H9 (cell line): ENCODE measurements at regions not wholly inside any gene's neighbourhood (a gene's known extent, or its start where the extent isn't known, plus 50 kb on each side); places are given as distances from the start of the nearest gene placed in this dataset.

Experiments
- DNase-seq: peaks from one replicate; pipeline ENCODE4 v3.0.0-alpha.2; 2017
- H2AFZ ChIP-seq: one replicate; pipeline ENCODE4 v1.6.1; 2013; ENCODE audit warnings: mild to moderate bottlenecking, low read length, control low read depth, moderate library complexity
- H2AK5ac ChIP-seq: 2 replicates; pipeline ENCODE4 v1.6.1; 2013; ENCODE audit warnings: low read length, control low read depth, mixed read lengths; ENCODE audit not compliant: insufficient read length
- H2BK120ac ChIP-seq: one replicate; pipeline ENCODE4 v1.6.1; 2013; ENCODE audit warnings: low read depth, mild to moderate bottlenecking, low read length, control low read depth, inconsistent platforms; ENCODE audit not compliant: poor library complexity, severe bottlenecking
- H2BK12ac ChIP-seq: 2 replicates; pipeline ENCODE4 v1.6.1; 2013; ENCODE audit warnings: low read length, control low read depth, mixed read lengths, low read depth; ENCODE audit not compliant: insufficient read length
- H2BK15ac ChIP-seq: 2 replicates; pipeline ENCODE4 v1.6.1; 2013; ENCODE audit warnings: low read depth, low read length, control low read depth
- H2BK20ac ChIP-seq: one replicate; pipeline ENCODE4 v1.6.1; 2013; ENCODE audit warnings: low read depth, mild to moderate bottlenecking, low read length, control low read depth, inconsistent platforms; ENCODE audit not compliant: poor library complexity, severe bottlenecking
- H2BK5ac ChIP-seq: 2 replicates; pipeline ENCODE4 v1.6.1; 2013; ENCODE audit warnings: low read length, control low read depth, mixed read lengths; ENCODE audit not compliant: insufficient read length
- H3K14ac ChIP-seq: 2 replicates; pipeline ENCODE4 v1.6.1; 2013; ENCODE audit warnings: low read length, control low read depth; ENCODE audit not compliant: insufficient read depth
- H3K18ac ChIP-seq: 2 replicates; pipeline ENCODE4 v1.6.1; 2013; ENCODE audit warnings: low read depth, mild to moderate bottlenecking, mixed read lengths, low read length, control low read depth; ENCODE audit not compliant: insufficient read length
- H3K23ac ChIP-seq: 2 replicates; pipeline ENCODE4 v1.6.1; 2013; ENCODE audit warnings: low read length, control low read depth, mixed read lengths, low read depth; ENCODE audit not compliant: insufficient read length
- H3K23me2 ChIP-seq: 2 replicates; pipeline ENCODE4 v1.6.1; 2013; ENCODE audit warnings: low read depth, mild to moderate bottlenecking, mixed read lengths, low read length, control low read depth; ENCODE audit not compliant: insufficient read length, poor library complexity, severe bottlenecking
- H3K27ac ChIP-seq: 2 replicates; pipeline ENCODE4 v1.5.1; 2013; ENCODE audit warnings: low read length, control low read depth, mixed read lengths, low read depth; ENCODE audit not compliant: insufficient read length
- H3K27me3 ChIP-seq: 2 replicates; pipeline ENCODE4 v1.6.1; 2013; ENCODE audit warnings: low read length, control low read depth, inconsistent platforms; ENCODE audit not compliant: insufficient read depth
- H3K4ac ChIP-seq: 2 replicates; pipeline ENCODE4 v1.6.1; 2013; ENCODE audit warnings: low read depth, mild to moderate bottlenecking, control low read depth, inconsistent platforms, low read length, moderate library complexity
- H3K4me1 ChIP-seq: 2 replicates; pipeline ENCODE4 v1.6.1; 2013; ENCODE audit warnings: low read length, control low read depth, inconsistent platforms; ENCODE audit not compliant: insufficient read depth
- H3K4me2 ChIP-seq: 2 replicates; pipeline ENCODE4 v1.6.1; 2013; ENCODE audit warnings: low read length, control low read depth, mixed read lengths; ENCODE audit not compliant: insufficient read length, insufficient read depth
- H3K56ac ChIP-seq: 2 replicates; pipeline ENCODE4 v1.6.1; 2013; ENCODE audit warnings: low read depth, mild to moderate bottlenecking, mixed read lengths, low read length, control low read depth; ENCODE audit not compliant: insufficient read length
- H3K79me1 ChIP-seq: 2 replicates; pipeline ENCODE4 v1.6.1; 2013; ENCODE audit warnings: low read depth, mild to moderate bottlenecking, moderate library complexity, low read length, control low read depth, inconsistent platforms; ENCODE audit not compliant: insufficient read depth, poor library complexity, severe bottlenecking
- H3K79me2 ChIP-seq: 2 replicates; pipeline ENCODE4 v1.6.1; 2013; ENCODE audit warnings: low read length, control low read depth, inconsistent platforms; ENCODE audit not compliant: insufficient read depth
- H3K9ac ChIP-seq: 2 replicates; pipeline ENCODE4 v1.6.1; 2013; ENCODE audit warnings: low read length, control low read depth, mixed read lengths; ENCODE audit not compliant: insufficient read length; ENCODE audit errors: extremely low read depth
- H3K9me3 ChIP-seq: one replicate; pipeline ENCODE4 v1.6.1; 2013; ENCODE audit warnings: low read depth, low read length, inconsistent platforms; ENCODE audit not compliant: control insufficient read depth
- H3T11ph ChIP-seq: one replicate; pipeline ENCODE4 v1.6.1; 2013; ENCODE audit warnings: mild to moderate bottlenecking, low read length, control low read depth, inconsistent platforms
- H4K20me1 ChIP-seq: one replicate; pipeline ENCODE4 v1.6.1; 2013; ENCODE audit not compliant: control insufficient read depth, insufficient read length, insufficient read depth
- H4K5ac ChIP-seq: 2 replicates; pipeline ENCODE4 v1.6.1; 2013; ENCODE audit warnings: low read depth, mild to moderate bottlenecking, mixed read lengths, low read length, control low read depth; ENCODE audit not compliant: insufficient read length
- H4K8ac ChIP-seq: replicated peaks from 2 replicates; pipeline ENCODE4 v1.6.1; 2013; ENCODE audit warnings: low read length, control low read depth, mixed read lengths, low read depth; ENCODE audit not compliant: insufficient read length
- H4K91ac ChIP-seq: 2 replicates; pipeline ENCODE4 v1.6.1; 2013; ENCODE audit warnings: low read depth, mild to moderate bottlenecking, moderate library complexity, mixed read lengths, low read length, control low read depth; ENCODE audit not compliant: insufficient read length
- H3K27ac Mint-ChIP-seq, 3 experiments: 2 replicates in 2 of 3; 3 replicates in 1 of 3; pipeline ENCODE4 v1.8.0; 2020 to 2021; ENCODE audit warnings: mixed read lengths in 3 of 3, mild to moderate bottlenecking in 1 of 3, moderate library complexity in 1 of 3
- H3K27me3 Mint-ChIP-seq: 2 replicates; pipeline ENCODE4 v1.8.0; 2021; ENCODE audit warnings: low read depth, mild to moderate bottlenecking, moderate library complexity, mixed read lengths
- H3K36me3 Mint-ChIP-seq, 3 experiments: 2 replicates in 2 of 3; 3 replicates in 1 of 3; pipeline ENCODE4 v1.8.0; 2020 to 2021; ENCODE audit warnings: low read depth in 3 of 3, mixed read lengths in 3 of 3; ENCODE audit not compliant: insufficient read depth in 1 of 3
- H3K4me1 Mint-ChIP-seq, 2 experiments: 2 replicates each; pipeline ENCODE4 v1.8.0; 2020; ENCODE audit warnings: mixed read lengths in 2 of 2
- H3K4me3 Mint-ChIP-seq, 2 experiments: 2 replicates in 1 of 2; 3 replicates in 1 of 2; pipeline ENCODE4 v1.8.0; 2020 to 2021; ENCODE audit warnings: mild to moderate bottlenecking in 2 of 2, mixed read lengths in 2 of 2, moderate library complexity in 1 of 2
- H3K9me3 Mint-ChIP-seq, 2 experiments: 2 replicates in 1 of 2; 3 replicates in 1 of 2; pipeline ENCODE4 v1.8.0; 2020; ENCODE audit warnings: mild to moderate bottlenecking in 2 of 2, mixed read lengths in 2 of 2, moderate library complexity in 1 of 2
- WGBS: extraction: QIAGEN DNeasy Blood & Tissue Kit; methylation state at CpG from one replicate; pipeline ENCODE4 v1.1.7; 2013; ENCODE audit warnings: missing lambda C conversion rate, low lambda C conversion rate, mixed read lengths; ENCODE audit not compliant: insufficient read length; ENCODE audit errors: extremely low coverage; 5-methylcytosine and 5-hydroxymethylcytosine counted together
- TF ChIP-seq, protein P1 (sequence below): fragments of 200-600 bp; sonication (generic); conservative IDR thresholded peaks from 3 replicates; pipeline ENCODE4 v1.8.0; 2021; ENCODE audit warnings: antibody characterized with exemption, mild to moderate bottlenecking

DNA sequence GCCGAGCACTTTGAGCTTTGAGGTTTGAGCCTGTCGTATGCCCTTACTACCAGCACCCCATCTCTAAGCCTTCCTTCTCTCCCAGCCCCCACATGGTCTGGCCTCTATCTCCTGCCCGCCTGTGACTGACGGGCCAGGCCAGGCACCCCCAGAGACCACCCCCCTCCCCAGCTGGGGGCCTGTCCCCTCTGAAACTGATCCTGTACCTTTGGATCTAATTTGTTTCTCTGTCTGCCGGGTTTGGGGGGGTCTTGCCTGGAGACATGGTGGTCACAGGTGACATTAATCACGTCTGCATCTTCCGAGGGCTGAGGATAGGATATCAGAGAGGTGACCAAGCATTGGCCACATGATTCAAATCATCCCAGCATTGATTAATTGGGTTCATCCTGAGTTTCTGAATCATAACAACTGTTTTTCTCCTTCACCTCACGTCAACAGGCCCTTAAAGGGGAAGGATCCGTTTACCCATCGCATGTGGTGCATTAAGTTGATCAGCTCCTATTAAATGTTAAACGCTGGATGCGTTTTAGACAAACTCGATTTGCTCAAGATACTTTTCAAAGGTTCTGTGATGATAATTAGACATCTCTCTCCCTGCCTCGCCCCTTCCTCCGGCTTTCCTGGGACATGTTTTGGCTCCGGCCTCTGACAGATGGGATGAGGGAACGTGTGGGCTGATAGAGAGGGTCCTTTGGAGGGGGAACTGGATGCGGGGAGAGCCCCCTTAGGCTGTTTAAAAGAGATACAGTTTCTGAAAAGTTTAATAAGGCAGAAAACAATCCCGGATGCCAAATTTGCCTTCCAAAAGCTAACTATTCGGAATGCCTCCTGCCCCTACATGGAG lies 63.3 kb upstream of the TBX3 start:
- Mint-ChIP-seq H3K36me3 (no peaks in the 10 kb centered on the region), H3K4me3 (no peak overlapping the region; a peak in 2 of 5 replicates), H3K9me3 (no peaks in the 10 kb centered on the region), H3K27me3 (peaks cover 29% of the 10 kb centered on the region), H3K27ac (peak overlapping the region in 2 of 3 experiments; percentile 17 to 66; a peak in 3 of 7 replicates), H3K4me1 (peaks cover 26 to 39% of the 10 kb centered on the region in 2 experiments)
- no peak overlapping the region for H2BK20ac ChIP-seq
- H4K8ac ChIP-seq: no peak overlapping the region
- no peak overlapping the region for H2BK12ac ChIP-seq
- no peak overlapping the region for H2BK120ac ChIP-seq
- H3K4me2 ChIP-seq: no peak overlapping the region
- no peak overlapping the region for H3K4ac ChIP-seq
- H3K23ac ChIP-seq: no peak overlapping the region
- no peak overlapping the region for H4K91ac ChIP-seq
- H3K4me1 ChIP-seq: peaks cover 5% of the 10 kb centered on the region; the same call in 1 of the 2 replicates
- no peak overlapping the region for H3K14ac ChIP-seq
- no peaks in the 10 kb centered on the region; the same call in 1 of the 2 replicates for H3K27me3 ChIP-seq
- no peaks in the 10 kb centered on the region for H3K23me2 ChIP-seq
- no peaks in the 10 kb centered on the region for H3K9me3 ChIP-seq
- H2BK5ac ChIP-seq: no peak overlapping the region
- WGBS: no CpG with 5 or more reads among the region's 20 CpGs
- no peaks in the 10 kb centered on the region for H3K79me2 ChIP-seq
- H3K56ac ChIP-seq: no peak overlapping the region
- no peak for DNase-seq
- H3T11ph ChIP-seq: no peak overlapping the region
- no peaks in the 10 kb centered on the region for H3K79me1 ChIP-seq
- no peak overlapping the region for H3K27ac ChIP-seq
- no peaks in the 10 kb centered on the region for H4K20me1 ChIP-seq
- no peak overlapping the region for H2AK5ac ChIP-seq
- no peak overlapping the region for H4K5ac ChIP-seq
- no peak overlapping the region for H3K18ac ChIP-seq
- H3K9ac ChIP-seq: no peak overlapping the region
- no peak overlapping the region for H2AFZ ChIP-seq
- no peak overlapping the region for H2BK15ac ChIP-seq
- TF ChIP-seq, protein P1, sequence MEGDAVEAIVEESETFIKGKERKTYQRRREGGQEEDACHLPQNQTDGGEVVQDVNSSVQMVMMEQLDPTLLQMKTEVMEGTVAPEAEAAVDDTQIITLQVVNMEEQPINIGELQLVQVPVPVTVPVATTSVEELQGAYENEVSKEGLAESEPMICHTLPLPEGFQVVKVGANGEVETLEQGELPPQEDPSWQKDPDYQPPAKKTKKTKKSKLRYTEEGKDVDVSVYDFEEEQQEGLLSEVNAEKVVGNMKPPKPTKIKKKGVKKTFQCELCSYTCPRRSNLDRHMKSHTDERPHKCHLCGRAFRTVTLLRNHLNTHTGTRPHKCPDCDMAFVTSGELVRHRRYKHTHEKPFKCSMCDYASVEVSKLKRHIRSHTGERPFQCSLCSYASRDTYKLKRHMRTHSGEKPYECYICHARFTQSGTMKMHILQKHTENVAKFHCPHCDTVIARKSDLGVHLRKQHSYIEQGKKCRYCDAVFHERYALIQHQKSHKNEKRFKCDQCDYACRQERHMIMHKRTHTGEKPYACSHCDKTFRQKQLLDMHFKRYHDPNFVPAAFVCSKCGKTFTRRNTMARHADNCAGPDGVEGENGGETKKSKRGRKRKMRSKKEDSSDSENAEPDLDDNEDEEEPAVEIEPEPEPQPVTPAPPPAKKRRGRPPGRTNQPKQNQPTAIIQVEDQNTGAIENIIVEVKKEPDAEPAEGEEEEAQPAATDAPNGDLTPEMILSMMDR: no peak
